Endothelial cell (in vitro differentiated cells): ENCODE measurements at regions not wholly inside any gene's neighbourhood (a gene's known extent, or its start where the extent isn't known, plus 50 kb on each side); places are given as distances from the start of the nearest gene placed in this dataset.

Experiments used
- DNase-seq: peaks from one replicate; pipeline ENCODE4 v3.0.0; 2021; ENCODE audit warnings: low spot score
- H3K27ac Mint-ChIP-seq: one replicate; pipeline ENCODE4 v1.8.0; 2021; ENCODE audit warnings: mixed read lengths, inconsistent platforms; ENCODE audit not compliant: unreplicated experiment
- H3K27me3 Mint-ChIP-seq: one replicate; pipeline ENCODE4 v1.8.0; 2021; ENCODE audit warnings: mild to moderate bottlenecking, moderate library complexity, mixed read lengths, inconsistent platforms; ENCODE audit not compliant: unreplicated experiment
- H3K36me3 Mint-ChIP-seq: one replicate; pipeline ENCODE4 v1.8.0; 2021; ENCODE audit warnings: mild to moderate bottlenecking, low read depth, mixed read lengths, inconsistent platforms; ENCODE audit not compliant: unreplicated experiment
- H3K4me1 Mint-ChIP-seq: one replicate; pipeline ENCODE4 v1.8.0; 2021; ENCODE audit warnings: mild to moderate bottlenecking, mixed read lengths, inconsistent platforms; ENCODE audit not compliant: unreplicated experiment
- H3K4me3 Mint-ChIP-seq: one replicate; pipeline ENCODE4 v1.8.0; 2021; ENCODE audit warnings: mild to moderate bottlenecking, mixed read lengths, inconsistent platforms; ENCODE audit not compliant: unreplicated experiment
- H3K9me3 Mint-ChIP-seq: one replicate; pipeline ENCODE4 v1.8.0; 2021; ENCODE audit warnings: mixed read lengths, inconsistent platforms; ENCODE audit not compliant: unreplicated experiment
- TF ChIP-seq, protein P1 (sequence below): fragments of 200-600 bp; sonication (generic); IDR thresholded peaks from one replicate; pipeline ENCODE4 v1.5.0; 2021; ENCODE audit warnings: antibody characterized with exemption; ENCODE audit not compliant: unreplicated experiment

DNA sequence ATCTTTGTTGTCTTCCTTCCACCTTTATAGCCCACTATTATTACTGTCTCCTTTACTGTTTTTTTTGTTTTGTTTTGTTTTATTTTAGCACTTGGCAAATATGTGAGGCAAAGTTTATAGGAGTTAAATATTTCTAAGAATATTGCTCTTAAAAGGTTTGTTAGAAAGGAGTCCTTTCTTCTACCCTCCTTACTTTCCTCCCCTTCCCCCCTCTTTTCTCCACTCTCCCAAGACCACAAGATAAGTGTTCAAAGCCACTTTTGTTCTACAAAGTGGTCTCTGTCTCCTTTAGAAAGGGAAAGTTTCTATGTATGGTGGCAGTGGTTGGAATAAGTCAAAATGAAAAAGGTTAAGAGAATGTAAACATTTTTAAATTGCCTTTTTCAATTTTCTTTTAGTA, 130.7 kb upstream of the TSC22D2 start:
- no peaks in the 10 kb centered on the region for H3K27me3 Mint-ChIP-seq
- H3K4me1 Mint-ChIP-seq, result peaks cover 10% of the 10 kb centered on the region
- no peaks in the 10 kb centered on the region for H3K36me3 Mint-ChIP-seq
- TF ChIP-seq, protein P1, sequence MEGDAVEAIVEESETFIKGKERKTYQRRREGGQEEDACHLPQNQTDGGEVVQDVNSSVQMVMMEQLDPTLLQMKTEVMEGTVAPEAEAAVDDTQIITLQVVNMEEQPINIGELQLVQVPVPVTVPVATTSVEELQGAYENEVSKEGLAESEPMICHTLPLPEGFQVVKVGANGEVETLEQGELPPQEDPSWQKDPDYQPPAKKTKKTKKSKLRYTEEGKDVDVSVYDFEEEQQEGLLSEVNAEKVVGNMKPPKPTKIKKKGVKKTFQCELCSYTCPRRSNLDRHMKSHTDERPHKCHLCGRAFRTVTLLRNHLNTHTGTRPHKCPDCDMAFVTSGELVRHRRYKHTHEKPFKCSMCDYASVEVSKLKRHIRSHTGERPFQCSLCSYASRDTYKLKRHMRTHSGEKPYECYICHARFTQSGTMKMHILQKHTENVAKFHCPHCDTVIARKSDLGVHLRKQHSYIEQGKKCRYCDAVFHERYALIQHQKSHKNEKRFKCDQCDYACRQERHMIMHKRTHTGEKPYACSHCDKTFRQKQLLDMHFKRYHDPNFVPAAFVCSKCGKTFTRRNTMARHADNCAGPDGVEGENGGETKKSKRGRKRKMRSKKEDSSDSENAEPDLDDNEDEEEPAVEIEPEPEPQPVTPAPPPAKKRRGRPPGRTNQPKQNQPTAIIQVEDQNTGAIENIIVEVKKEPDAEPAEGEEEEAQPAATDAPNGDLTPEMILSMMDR, result no peak
- no peak overlapping the region for H3K4me3 Mint-ChIP-seq
- H3K9me3 Mint-ChIP-seq, result no peaks in the 10 kb centered on the region
- no peak overlapping the region for H3K27ac Mint-ChIP-seq
- no peak for DNase-seq

GRCh38 chr3:150275941-150276340, 132.2 kb upstream of the TSC22D2 start:
- no peak overlapping the region for H3K27ac Mint-ChIP-seq
- DNase-seq, result no peak
- no peak overlapping the region for H3K4me3 Mint-ChIP-seq
- TF ChIP-seq, protein P1, result no peak
- peaks cover 15% of the 10 kb centered on the region for H3K4me1 Mint-ChIP-seq
- H3K36me3 Mint-ChIP-seq, result no peaks in the 10 kb centered on the region
- no peaks in the 10 kb centered on the region for H3K27me3 Mint-ChIP-seq
- no peaks in the 10 kb centered on the region for H3K9me3 Mint-ChIP-seq

DNA sequence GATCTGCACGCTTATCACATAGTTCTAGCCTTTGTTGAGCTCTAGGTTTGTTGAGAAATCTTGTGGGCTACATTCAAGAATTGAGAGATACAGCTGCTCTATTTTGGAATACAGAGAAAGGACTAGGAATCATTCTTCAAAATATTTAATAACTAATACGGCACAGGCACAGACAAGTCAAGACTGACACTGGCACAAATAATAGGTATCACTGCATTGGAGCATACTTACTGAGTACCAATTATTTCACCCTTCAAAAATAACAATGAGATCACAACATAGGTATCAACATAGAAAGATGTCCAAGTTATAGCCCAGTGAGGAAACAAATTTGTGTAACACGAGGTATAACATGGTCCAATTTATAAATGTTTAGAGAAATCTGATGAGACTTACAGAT, 133.7 kb upstream of the TSC22D2 start:
- Mint-ChIP-seq H3K36me3 (no peaks in the 10 kb centered on the region), H3K27ac (no peak overlapping the region), H3K9me3 (no peaks in the 10 kb centered on the region), H3K4me3 (no peak overlapping the region), H3K27me3 (no peaks in the 10 kb centered on the region), H3K4me1 (peaks cover 15% of the 10 kb centered on the region)
- DNase-seq, result no peak
- TF ChIP-seq, protein P1, result no peak

GRCh38 chr3:150273396-150273795, 134.7 kb upstream of the TSC22D2 start:
- Mint-ChIP-seq H3K4me1 (peaks cover 15% of the 10 kb centered on the region), H3K27me3 (no peaks in the 10 kb centered on the region), H3K9me3 (no peaks in the 10 kb centered on the region), H3K4me3 (no peak overlapping the region), H3K27ac (no peak overlapping the region), H3K36me3 (no peaks in the 10 kb centered on the region)
- no peak for DNase-seq
- TF ChIP-seq, protein P1, result no peak

DNA sequence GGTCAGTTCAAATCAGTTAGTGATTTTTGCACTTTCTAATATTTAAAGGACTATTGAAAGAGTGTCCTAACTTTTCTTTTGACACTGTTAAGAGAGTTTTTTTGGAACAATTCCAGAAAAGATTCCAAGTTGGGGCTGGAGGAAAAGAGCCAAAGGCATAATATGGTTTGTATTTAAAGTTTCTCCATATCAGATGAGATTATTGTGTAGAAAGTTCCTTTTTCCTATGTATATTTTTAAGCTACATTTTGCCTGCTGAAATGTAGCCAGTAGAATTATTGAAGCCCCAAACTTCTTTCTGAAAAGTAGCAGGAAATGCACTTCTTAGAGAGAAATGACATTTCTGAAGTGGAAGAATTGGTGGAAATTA, 136.5 kb upstream of the TSC22D2 start:
- TF ChIP-seq, protein P1, result no peak
- H3K27ac Mint-ChIP-seq, result no peak overlapping the region
- peaks cover 5% of the 10 kb centered on the region for H3K4me1 Mint-ChIP-seq
- no peaks in the 10 kb centered on the region for H3K36me3 Mint-ChIP-seq
- H3K4me3 Mint-ChIP-seq, result no peak overlapping the region
- H3K9me3 Mint-ChIP-seq, result no peaks in the 10 kb centered on the region
- no peak for DNase-seq
- H3K27me3 Mint-ChIP-seq, result no peaks in the 10 kb centered on the region
